NB4 (cell line): ENCODE measurements at regions not wholly inside any gene's neighbourhood (a gene's known extent, or its start where the extent isn't known, plus 50 kb on each side); places are given as distances from the start of the nearest gene placed in this dataset.

Experiments used
- DNase-seq: peaks from one replicate; pipeline ENCODE4 v3.0.0; 2010; ENCODE audit warnings: low read depth
- H3K4me3 ChIP-seq: one replicate; pipeline ENCODE4 v1.5.1; 2011; ENCODE audit warnings: mild to moderate bottlenecking, low read depth, low read length, moderate library complexity
- MYC ChIP-seq: IDR thresholded peaks from 2 replicates; pipeline ENCODE4 v1.6.1; 2011; ENCODE audit warnings: low read depth, low read length
- POLR2A ChIP-seq: IDR thresholded peaks from 2 replicates; pipeline ENCODE4 v1.6.1; 2011; ENCODE audit warnings: mild to moderate bottlenecking; ENCODE audit not compliant: insufficient read length; ENCODE audit errors: extremely low read depth
- TF ChIP-seq, protein P1 (sequence below): IDR thresholded peaks from 2 replicates; pipeline ENCODE4 v1.6.1; 2011; ENCODE audit warnings: low read depth, low read length
- TF ChIP-seq, protein P2 (sequence below): IDR thresholded peaks from one replicate; pipeline ENCODE4 v1.5.1; 2012; ENCODE audit warnings: low read depth, low read length

DNA sequence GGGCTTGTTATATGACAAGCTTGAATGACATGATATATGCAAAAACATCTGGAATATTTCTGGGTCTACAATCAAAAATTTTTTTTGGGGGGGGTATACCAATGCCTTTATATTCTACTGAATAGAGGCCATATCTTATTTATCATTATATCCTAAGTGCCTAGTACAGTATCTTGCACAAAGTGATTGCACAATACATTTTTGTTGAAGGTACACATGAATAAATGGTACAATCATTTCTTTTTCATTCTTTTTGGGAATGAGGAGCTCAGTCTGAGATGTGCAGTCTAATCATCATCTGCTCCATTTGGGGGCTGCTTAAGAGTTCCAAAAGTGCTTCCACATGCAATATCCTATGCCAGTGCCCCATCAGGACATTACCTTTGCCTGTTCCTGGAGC, 214.6 kb downstream of the KIF20B start:
- H3K4me3 ChIP-seq = no peak overlapping the region
- TF ChIP-seq POLR2A = no peak
- TF ChIP-seq, protein P1, sequence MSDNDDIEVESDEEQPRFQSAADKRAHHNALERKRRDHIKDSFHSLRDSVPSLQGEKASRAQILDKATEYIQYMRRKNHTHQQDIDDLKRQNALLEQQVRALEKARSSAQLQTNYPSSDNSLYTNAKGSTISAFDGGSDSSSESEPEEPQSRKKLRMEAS = no peak
- TF ChIP-seq, protein P2, sequence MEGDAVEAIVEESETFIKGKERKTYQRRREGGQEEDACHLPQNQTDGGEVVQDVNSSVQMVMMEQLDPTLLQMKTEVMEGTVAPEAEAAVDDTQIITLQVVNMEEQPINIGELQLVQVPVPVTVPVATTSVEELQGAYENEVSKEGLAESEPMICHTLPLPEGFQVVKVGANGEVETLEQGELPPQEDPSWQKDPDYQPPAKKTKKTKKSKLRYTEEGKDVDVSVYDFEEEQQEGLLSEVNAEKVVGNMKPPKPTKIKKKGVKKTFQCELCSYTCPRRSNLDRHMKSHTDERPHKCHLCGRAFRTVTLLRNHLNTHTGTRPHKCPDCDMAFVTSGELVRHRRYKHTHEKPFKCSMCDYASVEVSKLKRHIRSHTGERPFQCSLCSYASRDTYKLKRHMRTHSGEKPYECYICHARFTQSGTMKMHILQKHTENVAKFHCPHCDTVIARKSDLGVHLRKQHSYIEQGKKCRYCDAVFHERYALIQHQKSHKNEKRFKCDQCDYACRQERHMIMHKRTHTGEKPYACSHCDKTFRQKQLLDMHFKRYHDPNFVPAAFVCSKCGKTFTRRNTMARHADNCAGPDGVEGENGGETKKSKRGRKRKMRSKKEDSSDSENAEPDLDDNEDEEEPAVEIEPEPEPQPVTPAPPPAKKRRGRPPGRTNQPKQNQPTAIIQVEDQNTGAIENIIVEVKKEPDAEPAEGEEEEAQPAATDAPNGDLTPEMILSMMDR = no peak
- no peak for TF ChIP-seq MYC
- no peak for DNase-seq

DNA sequence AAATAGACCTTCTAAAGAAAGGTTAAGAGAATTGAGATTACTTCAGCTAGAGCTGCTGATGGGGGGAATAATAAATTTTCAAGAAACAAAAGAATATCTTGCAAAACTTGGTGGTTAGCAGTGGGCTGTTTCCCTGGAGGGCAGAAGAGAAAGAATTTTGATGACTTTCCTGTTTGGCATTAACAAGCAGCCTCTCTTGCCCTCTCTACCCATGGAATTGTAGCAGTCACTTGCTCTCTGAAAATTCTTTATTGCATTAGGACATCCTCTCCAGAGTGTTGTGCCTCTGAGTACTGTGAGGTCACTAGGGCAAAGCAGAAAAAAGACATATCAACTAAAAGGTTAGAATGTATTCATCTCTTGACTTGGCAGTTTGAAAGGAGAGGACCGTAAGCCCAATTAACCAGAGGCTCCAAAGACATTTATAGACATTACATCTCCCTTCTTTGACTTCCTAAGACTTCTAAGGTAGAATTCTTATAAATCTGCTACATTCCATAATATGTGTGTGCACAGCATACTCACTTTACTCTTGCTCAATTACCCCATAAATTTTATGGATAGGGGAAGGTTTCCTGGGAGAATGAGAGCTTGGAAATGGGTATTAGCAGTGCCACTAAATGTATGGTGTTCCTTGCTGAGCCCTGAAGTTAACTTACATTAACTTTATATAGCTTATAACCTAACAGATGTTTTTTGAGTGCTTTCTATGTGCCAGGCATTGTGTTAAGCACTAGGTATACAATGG, 215.3 kb downstream of the KIF20B start:
- H3K4me3 ChIP-seq = no peak overlapping the region
- TF ChIP-seq, protein P2 = no peak
- TF ChIP-seq, protein P1 = no peak
- TF ChIP-seq MYC = no peak
- no peak for TF ChIP-seq POLR2A
- no peak for DNase-seq

DNA sequence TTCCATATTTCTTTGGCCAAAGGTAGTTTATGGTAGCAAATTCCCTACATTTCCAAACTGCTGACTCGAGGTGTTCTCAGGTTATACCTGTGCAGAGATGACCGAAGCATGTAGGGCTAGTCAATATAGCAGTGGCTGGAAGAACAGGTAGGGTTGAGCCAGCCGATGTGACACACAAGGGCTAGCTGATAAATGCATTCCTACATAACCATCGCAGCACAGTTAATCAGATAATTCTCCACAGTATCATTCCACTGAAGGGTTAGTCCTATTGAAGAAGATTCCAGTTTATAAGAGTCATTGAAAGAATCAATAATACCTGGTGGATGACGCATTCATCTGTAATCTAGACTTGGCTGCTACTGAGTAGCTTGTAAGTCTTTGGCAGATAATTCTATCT, 220.0 kb downstream of the KIF20B start:
- DNase-seq = no peak
- H3K4me3 ChIP-seq = no peak overlapping the region
- TF ChIP-seq, protein P1 = no peak
- TF ChIP-seq POLR2A = no peak

DNA sequence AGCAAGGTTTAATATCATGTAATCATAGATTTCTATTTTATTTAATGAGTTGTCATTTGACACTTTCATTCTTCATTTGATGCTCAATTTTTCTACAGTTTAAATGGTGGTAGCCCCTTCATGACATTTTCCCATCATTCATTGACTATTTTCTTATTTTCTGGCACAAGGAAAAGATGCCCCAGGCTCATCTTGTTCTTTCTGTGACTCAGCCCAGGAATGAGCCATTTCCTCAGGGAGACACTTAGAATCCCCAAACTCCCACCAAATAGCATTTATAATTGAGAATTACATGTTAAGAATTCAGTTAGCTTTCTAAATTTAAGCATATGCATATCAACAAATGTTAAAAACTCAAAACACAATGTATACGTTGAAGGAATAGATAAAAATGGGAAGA, 222.3 kb downstream of the KIF20B start:
- no peak for DNase-seq
- TF ChIP-seq POLR2A (no peak), MYC (no peak)
- TF ChIP-seq, protein P1 = no peak
- TF ChIP-seq, protein P2 = no peak
- no peak overlapping the region for H3K4me3 ChIP-seq

DNA sequence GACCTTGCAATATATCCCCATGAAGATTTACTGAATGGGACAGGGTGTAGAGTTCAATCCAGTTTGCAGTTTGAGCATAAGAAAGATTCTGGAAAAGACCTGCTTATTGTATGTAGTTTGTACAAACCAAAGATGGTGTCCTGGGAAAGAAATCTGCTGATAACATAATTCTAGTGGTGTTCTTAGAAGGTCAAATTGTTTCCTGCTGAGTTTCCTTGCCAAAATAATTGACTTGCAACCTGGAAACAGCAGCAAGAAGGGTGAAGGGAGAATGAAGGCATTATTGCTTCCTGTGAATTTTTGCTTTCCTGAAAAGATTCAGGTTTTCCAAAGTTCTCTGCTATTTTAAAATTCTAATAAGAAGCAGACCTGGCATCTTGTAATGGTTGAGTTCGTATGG, 222.9 kb downstream of the KIF20B start:
- TF ChIP-seq POLR2A (no peak), MYC (no peak)
- TF ChIP-seq, protein P2 = no peak
- TF ChIP-seq, protein P1 = no peak
- no peak overlapping the region for H3K4me3 ChIP-seq
- no peak for DNase-seq

DNA sequence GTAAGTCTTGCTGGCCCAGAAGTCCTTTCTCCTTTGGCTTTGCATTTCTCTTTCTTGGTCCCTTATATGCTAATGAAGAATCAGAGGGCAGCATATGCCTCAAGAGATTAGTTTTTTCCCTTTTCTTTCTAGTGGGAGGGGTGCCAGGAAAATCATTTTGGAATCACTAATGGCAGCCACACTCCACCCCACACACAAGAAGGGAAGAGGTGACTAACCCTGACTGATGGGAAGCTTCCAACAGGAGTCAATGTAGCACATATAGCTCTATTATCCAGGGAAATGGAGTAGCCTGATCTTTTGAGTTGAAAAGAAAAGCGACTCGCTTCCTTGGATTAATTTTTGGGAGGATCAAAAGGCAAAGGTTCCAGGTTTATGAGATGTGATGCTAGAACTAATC, 225.3 kb downstream of the KIF20B start:
- H3K4me3 ChIP-seq = no peak overlapping the region
- TF ChIP-seq, protein P2 = no peak
- TF ChIP-seq, protein P1 = no peak
- TF ChIP-seq POLR2A (no peak), MYC (no peak)
- DNase-seq = no peak
